ENCODE measurements at regions not wholly inside any gene's neighbourhood (a gene's known extent, or its start where the extent isn't known, plus 50 kb on each side); places are given as distances from the start of the nearest gene placed in this dataset.

DNA sequence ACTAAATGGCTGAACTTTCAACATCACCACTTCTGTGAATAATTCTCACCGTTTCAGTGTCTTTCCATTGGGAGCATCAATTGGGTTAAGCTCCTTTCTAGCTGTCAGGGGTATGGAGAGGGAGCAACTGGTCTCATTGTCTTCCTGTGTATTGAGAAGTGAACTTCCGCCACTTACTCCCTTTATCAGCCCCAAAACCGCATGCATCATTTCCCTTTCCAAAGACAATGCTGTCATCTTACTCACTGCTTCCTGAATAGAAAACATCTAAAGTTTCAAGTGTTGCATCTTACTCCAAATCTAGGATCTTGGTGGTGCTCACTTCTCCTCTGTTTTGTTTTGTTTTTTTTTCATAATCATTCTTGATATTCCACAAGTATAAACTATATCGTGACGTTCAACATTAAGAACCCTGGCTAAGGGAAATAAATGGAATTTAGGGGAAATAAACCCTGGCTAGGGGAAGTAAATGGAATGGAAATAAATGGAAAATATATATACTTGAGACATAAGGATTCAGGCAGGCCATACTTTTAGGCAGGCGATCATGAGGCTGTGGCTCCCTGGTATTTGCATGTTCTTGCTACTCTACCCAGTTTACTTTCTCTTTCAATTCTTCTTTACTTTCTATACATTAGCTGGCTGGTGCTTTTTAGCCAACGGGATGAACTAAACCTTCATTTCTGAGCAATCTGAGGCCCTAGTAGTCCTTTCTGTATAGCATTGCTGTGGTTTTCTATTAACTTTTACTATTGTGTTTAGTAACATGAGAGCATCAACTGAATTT is 371.9 kb downstream of the BMPER start:
- DNase-seq: no peak

GRCh38 chr7:34277803-34278199 is 372.5 kb downstream of the BMPER start:
- DNase-seq: no peak

DNA sequence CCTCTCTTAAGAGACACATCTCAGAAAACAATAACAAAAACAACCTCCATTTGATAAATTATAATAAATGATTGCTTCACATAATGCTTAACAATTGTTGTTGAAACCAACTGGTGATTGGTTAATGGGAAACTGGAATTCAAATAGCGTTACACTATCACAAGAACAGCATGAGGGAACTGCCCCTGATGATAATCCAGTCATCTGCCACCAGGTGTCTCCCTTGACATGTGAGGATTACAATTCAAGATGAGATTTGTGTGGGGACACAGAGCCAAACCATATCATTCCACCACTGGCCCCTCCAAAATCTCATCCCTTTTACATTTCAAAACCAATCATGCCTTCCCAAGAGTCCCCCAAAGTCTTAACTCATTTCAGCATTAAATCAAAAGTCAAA is 375.9 kb downstream of the BMPER start:
- no peak for DNase-seq

DNA sequence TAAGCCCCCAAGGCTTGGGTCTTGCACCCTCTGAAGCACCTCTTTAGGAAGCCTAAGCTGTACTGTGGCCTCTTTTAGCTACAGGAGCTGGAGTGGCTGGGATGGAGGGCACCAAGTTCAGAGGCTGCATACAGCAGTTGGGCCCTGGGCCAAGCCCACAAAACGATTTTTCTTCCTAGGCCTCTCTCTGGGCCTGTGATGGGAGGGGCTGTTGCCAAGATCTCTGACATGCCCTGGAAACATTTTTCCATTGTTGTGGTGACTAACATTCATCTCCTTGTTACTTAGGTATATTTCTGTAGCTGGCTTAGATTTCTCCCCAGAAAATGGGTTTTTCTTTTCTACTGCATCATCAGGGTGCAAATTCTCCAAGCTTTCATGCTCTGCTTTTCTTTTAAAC is 375.7 kb upstream of the NPSR1 start:
- DNase-seq: no peak

- no peak for DNase-seq
Observed at GRCh38 chr7:34296663-34297062, 361.4 kb upstream of the NPSR1 start.

GRCh38 chr7:34298492-34299013 is 359.5 kb upstream of the NPSR1 start:
- DNase-seq: no peak

- no peak for DNase-seq
Observed at GRCh38 chr7:34299066-34299465, 359.0 kb upstream of the NPSR1 start.

DNA sequence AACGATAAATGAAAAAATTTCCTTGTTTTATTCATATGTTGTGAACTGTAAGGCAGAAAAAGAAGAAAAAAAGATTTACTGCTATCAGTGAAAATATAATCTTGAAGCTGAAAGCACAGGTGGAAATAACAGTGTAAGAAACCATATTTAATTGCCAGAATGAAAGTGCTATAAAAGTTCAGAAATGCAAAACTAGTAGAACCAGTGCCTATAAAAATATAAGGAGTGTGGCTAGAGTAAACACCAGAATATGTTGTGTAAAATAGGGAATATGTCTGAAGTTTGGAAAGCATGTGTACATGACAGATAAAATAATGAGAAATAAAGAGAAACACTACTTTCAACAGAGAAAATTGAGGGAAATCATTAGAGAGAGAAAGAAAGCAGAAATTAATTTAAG is 350.5 kb upstream of the NPSR1 start:
- DNase-seq: no peak

DNA sequence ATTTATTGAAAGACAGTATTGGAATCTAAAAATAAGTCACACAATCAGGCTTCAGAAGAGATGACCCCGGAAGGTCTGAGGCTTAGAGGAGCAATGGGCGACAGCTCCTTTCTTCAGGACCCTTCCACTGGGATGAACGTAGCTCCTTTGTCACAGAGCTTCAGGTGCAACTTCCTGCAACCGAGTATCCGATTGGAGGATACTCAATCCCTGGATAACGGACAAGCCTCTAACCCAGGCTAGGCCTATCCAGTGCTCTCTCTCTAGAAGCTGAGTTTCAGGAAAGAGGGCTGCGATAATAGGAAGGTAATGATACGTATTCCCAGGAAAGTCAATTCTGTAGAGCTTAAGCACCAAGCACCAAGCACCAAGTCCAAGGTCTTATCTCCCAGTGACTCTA is 349.4 kb upstream of the NPSR1 start:
- no peak for DNase-seq

- DNase-seq: no peak
Observed at GRCh38 chr7:34309116-34309515, 348.9 kb upstream of the NPSR1 start.

DNA sequence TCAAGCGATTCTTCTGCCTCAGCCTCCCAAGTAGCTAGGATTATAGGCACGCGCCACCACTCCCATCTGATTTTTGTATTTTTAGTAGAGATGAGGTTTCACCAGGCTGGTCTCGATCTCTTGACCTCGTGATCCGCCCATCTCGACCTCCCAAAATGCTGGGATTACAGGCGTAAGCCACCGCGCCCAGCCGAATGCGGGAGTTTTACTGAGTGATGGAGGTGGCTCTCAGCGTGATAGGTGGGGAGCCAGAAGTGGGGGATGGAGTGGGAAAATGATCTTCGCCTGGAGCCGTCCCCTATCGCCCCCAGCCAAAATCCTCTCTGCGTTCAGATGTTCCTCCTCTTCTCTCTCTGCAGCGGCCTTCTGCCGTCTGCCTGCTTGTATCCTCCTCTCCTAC is 348.4 kb upstream of the NPSR1 start:
- no peak for DNase-seq

DNA sequence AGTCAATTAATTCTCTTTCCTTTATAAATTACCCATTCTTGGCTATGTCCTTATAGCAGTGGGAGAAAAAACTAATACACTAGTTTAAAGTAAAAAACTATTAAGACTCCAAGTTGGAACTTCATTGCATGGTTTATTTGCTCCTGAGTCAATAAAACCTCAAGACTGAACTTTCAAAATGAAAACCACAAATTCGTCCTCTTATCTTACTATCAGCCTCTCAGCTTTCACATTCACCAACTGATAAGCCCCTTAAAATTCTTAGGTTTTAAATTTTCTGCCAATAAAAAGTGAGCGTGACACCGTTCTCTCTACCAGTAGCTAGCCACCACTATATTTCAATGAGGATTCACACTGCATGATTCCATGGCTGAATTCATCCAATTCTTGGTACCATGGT is 346.4 kb upstream of the NPSR1 start:
- DNase-seq: no peak

DNA sequence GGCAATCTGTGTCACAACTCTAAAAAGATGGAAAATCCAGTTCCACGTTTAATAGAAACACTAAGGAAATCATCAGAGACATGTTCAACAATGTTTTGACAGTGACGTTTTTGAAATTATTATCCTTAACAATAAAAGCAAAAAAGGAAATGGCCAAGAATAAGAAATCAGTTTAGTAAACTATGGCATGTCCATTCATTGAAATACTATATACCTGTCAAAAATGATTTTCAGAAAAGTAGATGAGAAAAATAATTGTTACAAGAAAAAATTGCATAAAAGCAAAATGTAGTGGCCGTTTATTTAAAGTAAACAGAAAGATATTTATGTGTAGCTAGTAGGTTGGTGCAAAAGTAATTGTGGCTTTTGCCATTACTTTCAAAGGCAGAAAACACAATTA is 345.4 kb upstream of the NPSR1 start:
- DNase-seq: no peak

DNA sequence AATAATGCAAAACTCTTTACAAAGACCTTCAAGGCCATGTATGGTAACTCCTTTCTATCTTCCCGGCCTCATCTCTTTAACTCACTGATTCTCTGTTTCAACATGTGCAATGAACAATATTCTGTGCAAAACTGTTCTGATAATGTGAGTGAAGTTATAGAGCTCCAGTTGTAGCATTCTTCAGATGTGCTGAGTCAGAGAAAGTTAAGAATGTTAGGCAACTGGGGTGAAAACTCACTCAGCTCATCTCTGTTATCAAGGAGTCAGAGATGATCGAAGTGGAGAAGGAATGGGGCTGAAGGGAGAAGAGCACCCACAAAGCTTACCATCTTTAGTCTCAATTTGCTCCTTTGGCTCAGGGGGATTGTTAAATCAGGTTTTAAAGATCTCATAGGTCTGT is 344.7 kb upstream of the NPSR1 start:
- DNase-seq: no peak

GRCh38 chr7:34315032-34315431 is 343.0 kb upstream of the NPSR1 start:
- DNase-seq: no peak

DNA sequence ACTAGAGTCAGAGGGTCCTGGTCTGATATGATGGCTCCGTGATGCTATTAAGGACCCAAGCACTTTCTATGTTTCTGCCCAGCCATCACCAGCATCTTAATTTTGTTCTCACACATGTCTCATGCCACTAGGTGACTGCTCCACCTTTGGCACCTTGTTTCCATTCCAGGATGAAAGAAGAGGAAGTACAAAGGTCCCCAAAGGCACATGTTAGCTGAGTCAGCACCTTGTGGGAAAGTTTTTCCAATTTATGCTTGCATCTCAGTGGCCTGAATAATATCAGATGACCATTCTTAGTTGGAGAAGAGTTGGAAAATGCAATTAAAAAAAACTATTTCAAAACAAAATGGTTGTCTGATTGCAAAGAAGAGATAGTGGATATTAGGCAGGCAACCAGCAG is 341.0 kb upstream of the NPSR1 start:
- no peak for DNase-seq

GRCh38 chr7:34320412-34320811 is 337.6 kb upstream of the NPSR1 start:
- DNase-seq: no peak

- peak; percentile 67 for DNase-seq
Observed at GRCh38 chr7:34320926-34321661, 336.9 kb upstream of the NPSR1 start.

- DNase-seq: no peak
Observed at GRCh38 chr7:34322841-34323240, 335.2 kb upstream of the NPSR1 start.

- DNase-seq: no peak
Observed at GRCh38 chr7:34327681-34328080, 330.3 kb upstream of the NPSR1 start.

DNA sequence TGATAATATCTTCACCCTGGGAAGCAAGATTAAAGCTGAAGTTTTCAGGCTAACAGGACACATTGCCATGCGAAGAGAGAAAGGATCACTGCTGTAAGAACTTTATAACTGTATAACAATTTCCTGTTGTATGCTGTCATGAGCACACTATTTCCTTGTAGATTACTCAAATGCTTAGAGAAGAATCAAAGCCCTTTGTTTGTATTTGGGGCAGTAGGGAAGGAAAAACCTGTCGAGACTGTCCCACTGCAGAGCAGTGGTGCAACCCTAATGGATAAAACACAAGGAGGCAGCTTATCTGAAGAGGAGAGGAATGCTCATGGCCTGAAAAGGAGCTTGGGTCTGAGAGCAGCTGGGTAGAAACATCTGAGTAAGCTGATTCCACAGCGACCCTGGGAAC is 327.7 kb upstream of the NPSR1 start:
- DNase-seq: no peak

- no peak for DNase-seq
Observed at GRCh38 chr7:34331102-34331501, 326.9 kb upstream of the NPSR1 start.

- no peak for DNase-seq
Observed at GRCh38 chr7:34332006-34332405, 326.0 kb upstream of the NPSR1 start.

DNA sequence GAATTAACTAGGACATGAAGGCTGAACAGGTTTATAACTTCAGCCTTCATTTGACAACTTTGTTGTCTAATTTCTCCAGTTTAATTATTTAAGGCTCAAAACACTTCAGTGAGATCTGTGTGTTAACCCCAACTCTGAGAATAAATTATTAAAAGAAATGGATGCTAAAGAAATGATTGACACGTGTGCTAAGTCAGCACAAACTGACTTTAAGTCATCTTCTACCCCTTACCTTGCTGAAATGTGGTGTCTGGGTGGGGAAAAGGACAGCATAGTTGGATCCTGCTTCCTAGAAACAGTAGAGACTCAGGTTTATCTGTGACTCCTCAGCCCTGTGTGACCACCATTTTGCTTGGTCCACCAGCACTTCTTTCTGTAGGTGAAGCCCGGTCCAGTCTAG is 324.8 kb upstream of the NPSR1 start:
- DNase-seq: no peak
